ENCODE measurements at regions not wholly inside any gene's neighbourhood (a gene's known extent, or its start where the extent isn't known, plus 50 kb on each side); places are given as distances from the start of the nearest gene placed in this dataset.

GRCh38 chr14:40240245-40240859, 808.1 kb upstream of the FBXO33 start:
- Histone ChIP-seq H3K27me3 (ENCODE audit: insufficient read depth in 3 of 3, low read length in 2 of 3) (no peaks in the 10 kb centered on the region), H3K9me3 (no peaks in the 10 kb centered on the region), H3K27ac (no peak overlapping the region), H3K4me1 (no peaks in the 10 kb centered on the region), H3K36me3 (ENCODE audit: insufficient read depth in 1 of 2, low read depth in 1 of 2) (no peaks in the 10 kb centered on the region), H3K4me3 (no peak overlapping the region)
- ATAC-seq (no peak), DNase-seq (no peak)
- 75 to 81% (median 76%) methylated on average over 3 of the region's 3 CpGs for WGBS, 3 donors
- intact Hi-C loops (cut with DNase I): no loop called here
- no peak for TF ChIP-seq CTCF (IDR thresholded peaks at IDR 0.05)

- no peak for TF ChIP-seq CTCF (IDR thresholded peaks at IDR 0.05)
These were observed 800.1 kb upstream of the FBXO33 start for GRCh38 chr14:40232302-40232701.

DNA sequence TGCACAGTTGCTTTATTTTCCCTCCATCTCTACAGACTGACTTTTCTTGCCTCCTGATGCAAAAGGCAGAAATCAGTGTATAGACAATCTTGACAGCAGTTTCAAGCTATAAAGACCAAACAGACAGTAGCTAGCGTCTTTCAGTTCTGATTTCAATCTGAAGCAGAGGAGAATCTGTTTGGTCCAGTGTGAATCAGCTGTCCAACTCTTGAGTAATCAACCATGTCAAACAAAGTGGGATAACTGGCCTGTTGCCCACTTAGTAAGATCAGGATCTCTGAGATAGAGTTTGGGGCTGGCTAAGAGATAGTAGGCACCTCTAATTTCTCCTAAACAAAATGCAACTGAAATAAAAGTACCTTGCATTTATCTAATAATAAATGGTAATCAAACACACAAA, 797.4 kb upstream of the FBXO33 start:
- Histone ChIP-seq H3K9me3 (no peaks in the 10 kb centered on the region), H3K27me3 (ENCODE audit: insufficient read depth in 3 of 3, low read length in 2 of 3) (no peaks in the 10 kb centered on the region)
- 34 to 48% (median 42%) methylated on average over 1 of the region's 1 CpG for WGBS, 3 donors

More at GRCh38 chr14:40232302-40232701, 800.1 kb upstream of the FBXO33 start:
- Histone ChIP-seq H3K27ac (no peak overlapping the region), H3K36me3 (ENCODE audit: insufficient read depth in 1 of 2, low read depth in 1 of 2) (no peaks in the 10 kb centered on the region), H3K4me1 (no peaks in the 10 kb centered on the region), H3K9me3 (no peaks in the 10 kb centered on the region), H3K4me3 (no peak overlapping the region), H3K27me3 (ENCODE audit: insufficient read depth in 3 of 3, low read length in 2 of 3) (no peaks in the 10 kb centered on the region)
- intact Hi-C loops (cut with DNase I): no loop called here
- DNase-seq (no peak), ATAC-seq (no peak)
- 80 to 85% (median 83%) methylated on average over 2 of the region's 2 CpGs for WGBS, 3 donors

DNA sequence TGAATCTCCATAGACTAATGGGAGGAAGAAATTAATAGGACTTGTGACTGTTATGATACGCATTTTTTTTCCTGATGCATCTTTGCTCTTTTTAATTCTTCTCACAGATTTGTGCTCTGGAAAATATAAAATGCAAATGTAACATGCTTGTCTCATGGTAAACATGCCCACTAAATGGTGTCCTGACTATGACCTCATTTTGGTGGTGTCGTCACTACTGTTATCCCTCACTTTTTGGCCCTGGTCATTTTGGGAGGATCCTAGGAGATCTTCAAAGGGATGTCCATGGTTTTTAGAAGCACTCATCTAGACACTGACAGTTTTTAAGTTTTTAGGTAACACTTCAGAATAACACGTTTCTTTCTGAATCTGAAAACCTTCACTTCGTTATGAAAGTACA, 790.8 kb upstream of the FBXO33 start:
- Histone ChIP-seq H3K4me1 (no peaks in the 10 kb centered on the region), H3K4me3 (no peak overlapping the region), H3K27me3 (ENCODE audit: insufficient read depth in 3 of 3, low read length in 2 of 3) (no peaks in the 10 kb centered on the region), H3K9me3 (no peaks in the 10 kb centered on the region), H3K27ac (no peak overlapping the region), H3K36me3 (ENCODE audit: insufficient read depth in 1 of 2, low read depth in 1 of 2) (no peaks in the 10 kb centered on the region)
- WGBS, 3 donors: 80 to 90% (median 89%) methylated on average over 4 of the region's 4 CpGs
- ATAC-seq (no peak), DNase-seq (no peak)
- no peak for TF ChIP-seq CTCF (IDR thresholded peaks at IDR 0.05)
- intact Hi-C loops (cut with DNase I): no loop called here

More for the DNA sequence above, 797.4 kb upstream of the FBXO33 start:
- intact Hi-C loops (cut with DNase I): no loop called here
- no peak for TF ChIP-seq CTCF (IDR thresholded peaks at IDR 0.05)
- Histone ChIP-seq H3K36me3 (ENCODE audit: insufficient read depth in 1 of 2, low read depth in 1 of 2) (no peaks in the 10 kb centered on the region), H3K27ac (no peak overlapping the region), H3K4me1 (no peaks in the 10 kb centered on the region), H3K4me3 (no peak overlapping the region)
- ATAC-seq (no peak), DNase-seq (no peak)

- H3K4me1 ChIP-seq: no peaks in the 10 kb centered on the region
- no peaks in the 10 kb centered on the region for H3K36me3 ChIP-seq (ENCODE audit: insufficient read depth in 1 of 2, low read depth in 1 of 2)
- H3K9me3 ChIP-seq: no peaks in the 10 kb centered on the region
- no peak for TF ChIP-seq CTCF (IDR thresholded peaks at IDR 0.05)
- no peak overlapping the region for H3K27ac ChIP-seq
- no peaks in the 10 kb centered on the region for H3K27me3 ChIP-seq (ENCODE audit: insufficient read depth in 3 of 3, low read length in 2 of 3)
- intact Hi-C loops (cut with DNase I): no loop called here
- ATAC-seq: no peak
- no peak for DNase-seq
- no peak overlapping the region for H3K4me3 ChIP-seq
These were observed 789.2 kb upstream of the FBXO33 start for GRCh38 chr14:40221428-40221827.
